ENCODE measurements at regions not wholly inside any gene's neighbourhood (a gene's known extent, or its start where the extent isn't known, plus 50 kb on each side); places are given as distances from the start of the nearest gene placed in this dataset.

- no peak for DNase-seq
- no peak overlapping the region for H3K4me3 ChIP-seq
- no peak overlapping the region for H3K27ac ChIP-seq
- no peaks in the 10 kb centered on the region for H3K36me3 ChIP-seq
- TF ChIP-seq POLR2AphosphoS5 (IDR thresholded peaks at IDR 0.05) (no peak), EP300 (IDR thresholded peaks at IDR 0.05) (no peak), POLR2A (IDR thresholded peaks at IDR 0.05) (no peak), CTCF (IDR thresholded peaks at IDR 0.05) (no peak)
- no peaks in the 10 kb centered on the region for H3K27me3 ChIP-seq
- intact Hi-C loops (cut with DNase I), result no loop called here
- WGBS, 2 donors, result 62 to 64% methylated on average over 3 of the region's 3 CpGs
- peaks cover 0 to 4% (median under 1%) of the 10 kb centered on the region in 4 donors for H3K9me3 ChIP-seq
- H3K4me1 ChIP-seq, result no peaks in the 10 kb centered on the region
Observed at GRCh38 chr2:187171318-187171717, 276.7 kb downstream of the CALCRL start.

- WGBS, 2 donors, result 74 to 81% methylated on average over 3 of the region's 3 CpGs
- TF ChIP-seq POLR2A (IDR thresholded peaks at IDR 0.05), result no peak
- no peak for TF ChIP-seq CTCF (IDR thresholded peaks at IDR 0.05)
- no peak for TF ChIP-seq EP300 (IDR thresholded peaks at IDR 0.05)
- TF ChIP-seq POLR2AphosphoS5 (IDR thresholded peaks at IDR 0.05), result no peak
- intact Hi-C loops (cut with DNase I), result no loop called here
Observed at GRCh38 chr2:187169864-187170263, 278.2 kb downstream of the CALCRL start.

GRCh38 chr2:187168720-187169713 is 279.0 kb downstream of the CALCRL start:
- intact Hi-C loops (cut with DNase I), result no loop called here
- DNase-seq, result no peak
- WGBS, 2 donors, result 34 to 40% methylated on average over 4 of the region's 4 CpGs
- Histone ChIP-seq H3K9me3 (peaks cover 0 to 4% (median 0%) of the 10 kb centered on the region in 4 donors), H3K4me3 (no peak overlapping the region), H3K27me3 (no peaks in the 10 kb centered on the region), H3K36me3 (no peaks in the 10 kb centered on the region), H3K4me1 (no peaks in the 10 kb centered on the region), H3K27ac (no peak overlapping the region)
- no peak for TF ChIP-seq POLR2AphosphoS5 (IDR thresholded peaks at IDR 0.05)
- TF ChIP-seq CTCF (IDR thresholded peaks at IDR 0.05), result no peak
- TF ChIP-seq POLR2A (IDR thresholded peaks at IDR 0.05), result no peak
- no peak for TF ChIP-seq EP300 (IDR thresholded peaks at IDR 0.05)

More at GRCh38 chr2:187169864-187170263, 278.2 kb downstream of the CALCRL start:
- no peaks in the 10 kb centered on the region for H3K36me3 ChIP-seq
- H3K27ac ChIP-seq, result no peak overlapping the region
- H3K9me3 ChIP-seq, result peaks cover 0 to 4% (median under 1%) of the 10 kb centered on the region in 4 donors
- H3K27me3 ChIP-seq, result no peaks in the 10 kb centered on the region
- H3K4me3 ChIP-seq, result no peak overlapping the region
- no peak for DNase-seq
- H3K4me1 ChIP-seq, result no peaks in the 10 kb centered on the region

GRCh38 chr2:187167491-187167890 is 280.6 kb downstream of the CALCRL start:
- WGBS, 2 donors, result 94 to 95% methylated on average over 4 of the region's 4 CpGs
- intact Hi-C loops (cut with DNase I), result no loop called here
- H3K36me3 ChIP-seq, result no peaks in the 10 kb centered on the region

GRCh38 chr2:187165936-187166610 is 282.0 kb downstream of the CALCRL start:
- TF ChIP-seq POLR2A (IDR thresholded peaks at IDR 0.05), result no peak
- TF ChIP-seq CTCF (IDR thresholded peaks at IDR 0.05), result no peak
- no peak for TF ChIP-seq EP300 (IDR thresholded peaks at IDR 0.05)
- no peak for TF ChIP-seq POLR2AphosphoS5 (IDR thresholded peaks at IDR 0.05)
- no peaks in the 10 kb centered on the region for H3K9me3 ChIP-seq
- no peak overlapping the region for H3K27ac ChIP-seq
- H3K27me3 ChIP-seq, result no peaks in the 10 kb centered on the region
- intact Hi-C loops (cut with DNase I), result no loop called here
- H3K36me3 ChIP-seq, result no peaks in the 10 kb centered on the region
- DNase-seq, result no peak
- no peak overlapping the region for H3K4me3 ChIP-seq
- 84 to 86% methylated on average over 1 of the region's 1 CpG for WGBS, 2 donors
- no peaks in the 10 kb centered on the region for H3K4me1 ChIP-seq

More at GRCh38 chr2:187167491-187167890, 280.6 kb downstream of the CALCRL start:
- H3K9me3 ChIP-seq, result peaks cover 0 to 4% (median 0%) of the 10 kb centered on the region in 4 donors
- no peaks in the 10 kb centered on the region for H3K27me3 ChIP-seq
- H3K4me1 ChIP-seq, result no peaks in the 10 kb centered on the region
- no peak overlapping the region for H3K4me3 ChIP-seq
- TF ChIP-seq EP300 (IDR thresholded peaks at IDR 0.05), result no peak
- TF ChIP-seq POLR2A (IDR thresholded peaks at IDR 0.05), result no peak
- no peak overlapping the region for H3K27ac ChIP-seq
- DNase-seq, result no peak

All from sigmoid colon (tissue), 6 donors.